Hepatocyte (in vitro differentiated cells): ENCODE measurements at regions not wholly inside any gene's neighbourhood (a gene's known extent, or its start where the extent isn't known, plus 50 kb on each side); places are given as distances from the start of the nearest gene placed in this dataset.

Experiments
- EZH2 ChIP-seq: fragments of 200-600 bp; sonication (generic); IDR thresholded peaks from 2 replicates; pipeline ENCODE4 v1.6.1; 2016; ENCODE audit warnings: antibody characterized with exemption, mild to moderate bottlenecking, borderline replicate concordance
- EZH2phosphoT487 ChIP-seq: fragments of 200-600 bp; sonication (generic); IDR thresholded peaks from one replicate; pipeline ENCODE4 v1.6.1; 2018; ENCODE audit warnings: antibody characterized with exemption, mild to moderate bottlenecking, low read depth, moderate library complexity; ENCODE audit not compliant: unreplicated experiment, severe bottlenecking
- TF ChIP-seq, protein P1 (sequence below): fragments of 200-600 bp; sonication (generic); IDR thresholded peaks from 2 replicates; pipeline ENCODE4 v1.5.1; 2016; ENCODE audit warnings: antibody characterized with exemption, mild to moderate bottlenecking; ENCODE audit not compliant: poor library complexity

- TF ChIP-seq, protein P1, sequence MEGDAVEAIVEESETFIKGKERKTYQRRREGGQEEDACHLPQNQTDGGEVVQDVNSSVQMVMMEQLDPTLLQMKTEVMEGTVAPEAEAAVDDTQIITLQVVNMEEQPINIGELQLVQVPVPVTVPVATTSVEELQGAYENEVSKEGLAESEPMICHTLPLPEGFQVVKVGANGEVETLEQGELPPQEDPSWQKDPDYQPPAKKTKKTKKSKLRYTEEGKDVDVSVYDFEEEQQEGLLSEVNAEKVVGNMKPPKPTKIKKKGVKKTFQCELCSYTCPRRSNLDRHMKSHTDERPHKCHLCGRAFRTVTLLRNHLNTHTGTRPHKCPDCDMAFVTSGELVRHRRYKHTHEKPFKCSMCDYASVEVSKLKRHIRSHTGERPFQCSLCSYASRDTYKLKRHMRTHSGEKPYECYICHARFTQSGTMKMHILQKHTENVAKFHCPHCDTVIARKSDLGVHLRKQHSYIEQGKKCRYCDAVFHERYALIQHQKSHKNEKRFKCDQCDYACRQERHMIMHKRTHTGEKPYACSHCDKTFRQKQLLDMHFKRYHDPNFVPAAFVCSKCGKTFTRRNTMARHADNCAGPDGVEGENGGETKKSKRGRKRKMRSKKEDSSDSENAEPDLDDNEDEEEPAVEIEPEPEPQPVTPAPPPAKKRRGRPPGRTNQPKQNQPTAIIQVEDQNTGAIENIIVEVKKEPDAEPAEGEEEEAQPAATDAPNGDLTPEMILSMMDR, result no peak
- no peak for TF ChIP-seq EZH2phosphoT487
- TF ChIP-seq EZH2, result no peak
Measured at GRCh38 chr21:23543333-23543732, 2063.9 kb downstream of the MRPL39 start.
